ENCODE measurements at regions not wholly inside any gene's neighbourhood (a gene's known extent, or its start where the extent isn't known, plus 50 kb on each side); places are given as distances from the start of the nearest gene placed in this dataset.

GRCh38 chr7:17061443-17061842 lies 179.7 kb upstream of the AGR3 start:
- Histone ChIP-seq H3K4me1 (ENCODE audit: insufficient read depth, low read length) (no peaks in the 10 kb centered on the region), H3K79me2 (ENCODE audit: insufficient read depth, low read length) (no peaks in the 10 kb centered on the region), H3K9ac (ENCODE audit: low read length) (no peak overlapping the region), H3K27ac (ENCODE audit: low read depth, low read length) (no peak overlapping the region), H3K4me3 (ENCODE audit: insufficient read depth, low read depth, low read length) (no peak overlapping the region), H4K20me1 (ENCODE audit: insufficient read depth, low read length) (no peaks in the 10 kb centered on the region), H3K4me2 (ENCODE audit: low read length) (no peak overlapping the region), H3K9me3 (ENCODE audit: insufficient read depth, low read depth, low read length) (no peaks in the 10 kb centered on the region), H3K36me3 (ENCODE audit: insufficient read depth, low read length) (no peaks in the 10 kb centered on the region), H3K27me3 (ENCODE audit: insufficient read depth, low read length) (no peaks in the 10 kb centered on the region), H2AFZ (ENCODE audit: low read depth, low read length) (no peak overlapping the region)
- DNase-seq (ENCODE audit: low read depth) (no peak), FAIRE-seq (no peak)
- Mint-ChIP-seq H3K4me1 (ENCODE audit: low read depth, unreplicated experiment) (peaks cover 2% of the 10 kb centered on the region), H3K4me3 (ENCODE audit: unreplicated experiment) (no peak overlapping the region), H3K27me3 (ENCODE audit: low read depth, unreplicated experiment) (no peaks in the 10 kb centered on the region), H3K27ac (ENCODE audit: unreplicated experiment) (no peak overlapping the region), H3K36me3 (ENCODE audit: low read depth, unreplicated experiment) (no peaks in the 10 kb centered on the region), H3K9me3 (ENCODE audit: unreplicated experiment) (no peaks in the 10 kb centered on the region)
- TF ChIP-seq CTCF (IDR thresholded peaks at IDR 0.05; ENCODE audit: insufficient read depth, low read depth, low read length) = no peak
- no peak for TF ChIP-seq EZH2 (IDR thresholded peaks at IDR 0.05; ENCODE audit: insufficient read depth, low read length)

GRCh38 chr7:17062151-17063044 lies 180.6 kb upstream of the AGR3 start:
- FAIRE-seq = peak; percentile 34

More at GRCh38 chr7:17062151-17063044, 180.6 kb upstream of the AGR3 start:
- no peak overlapping the region for H3K4me3 Mint-ChIP-seq (ENCODE audit: unreplicated experiment)
- Histone ChIP-seq H4K20me1 (ENCODE audit: insufficient read depth, low read length) (no peaks in the 10 kb centered on the region), H3K9ac (ENCODE audit: low read length) (no peak overlapping the region), H3K27ac (ENCODE audit: low read depth, low read length) (no peak overlapping the region), H3K9me3 (ENCODE audit: insufficient read depth, low read depth, low read length) (no peaks in the 10 kb centered on the region), H3K4me3 (ENCODE audit: insufficient read depth, low read depth, low read length) (no peak overlapping the region), H3K27me3 (ENCODE audit: insufficient read depth, low read length) (no peaks in the 10 kb centered on the region), H3K4me2 (ENCODE audit: low read length) (no peak overlapping the region), H3K79me2 (ENCODE audit: insufficient read depth, low read length) (no peaks in the 10 kb centered on the region), H2AFZ (ENCODE audit: low read depth, low read length) (no peak overlapping the region), H3K4me1 (ENCODE audit: insufficient read depth, low read length) (no peaks in the 10 kb centered on the region), H3K36me3 (ENCODE audit: insufficient read depth, low read length) (no peaks in the 10 kb centered on the region)
- no peaks in the 10 kb centered on the region for H3K36me3 Mint-ChIP-seq (ENCODE audit: low read depth, unreplicated experiment)
- no peak for DNase-seq (ENCODE audit: low read depth)
- H3K27me3 Mint-ChIP-seq (ENCODE audit: low read depth, unreplicated experiment) = no peaks in the 10 kb centered on the region
- peaks cover 2% of the 10 kb centered on the region for H3K4me1 Mint-ChIP-seq (ENCODE audit: low read depth, unreplicated experiment)
- no peaks in the 10 kb centered on the region for H3K9me3 Mint-ChIP-seq (ENCODE audit: unreplicated experiment)
- H3K27ac Mint-ChIP-seq (ENCODE audit: unreplicated experiment) = no peak overlapping the region
- TF ChIP-seq CTCF (IDR thresholded peaks at IDR 0.05; ENCODE audit: insufficient read depth, low read depth, low read length) (no peak), EZH2 (IDR thresholded peaks at IDR 0.05; ENCODE audit: insufficient read depth, low read length) (no peak)
